Left forelimb (tissue), 1 donor: ENCODE measurements at regions not wholly inside any gene's neighbourhood (a gene's known extent, or its start where the extent isn't known, plus 50 kb on each side); places are given as distances from the start of the nearest gene placed in this dataset.

Experiments used
- DNase-seq: peaks from one replicate; pipeline ENCODE4 v3.0.0-alpha.2; 2018; ENCODE audit warnings: low spot score

- DNase-seq = no peak
Observed at GRCh38 chr5:125203912-125204311, 457.5 kb upstream of the ZNF608 start.

- no peak for DNase-seq
Observed at GRCh38 chr5:125205601-125206225, 459.3 kb upstream of the ZNF608 start.

- DNase-seq = no peak
Observed at GRCh38 chr5:125207856-125208255, 461.4 kb upstream of the ZNF608 start.

GRCh38 chr5:125209650-125210049, 463.2 kb upstream of the ZNF608 start:
- no peak for DNase-seq

GRCh38 chr5:125210242-125210947, 464.0 kb upstream of the ZNF608 start:
- DNase-seq = no peak

- DNase-seq = no peak
Observed at GRCh38 chr5:125214080-125214479, 467.6 kb upstream of the ZNF608 start.

- no peak for DNase-seq
Observed at GRCh38 chr5:125215593-125215992, 469.2 kb upstream of the ZNF608 start.

GRCh38 chr5:125219710-125220109, 473.3 kb upstream of the ZNF608 start:
- DNase-seq = no peak

GRCh38 chr5:125220284-125220683, 473.8 kb upstream of the ZNF608 start:
- DNase-seq = no peak

- no peak for DNase-seq
Observed at GRCh38 chr5:125222597-125223240, 476.3 kb upstream of the ZNF608 start.

- no peak for DNase-seq
Observed at GRCh38 chr5:125225424-125225823, 479.0 kb upstream of the ZNF608 start.

GRCh38 chr5:125226825-125227224, 480.4 kb upstream of the ZNF608 start:
- DNase-seq = no peak

- no peak for DNase-seq
Observed at GRCh38 chr5:125227333-125228095, 481.1 kb upstream of the ZNF608 start.

- no peak for DNase-seq
Observed at GRCh38 chr5:125228363-125229070, 482.1 kb upstream of the ZNF608 start.

- DNase-seq = no peak
Observed at GRCh38 chr5:125229556-125229955, 483.1 kb upstream of the ZNF608 start.

- no peak for DNase-seq
Observed at GRCh38 chr5:125232779-125233230, 486.4 kb upstream of the ZNF608 start.

GRCh38 chr5:125233944-125234343, 487.5 kb upstream of the ZNF608 start:
- no peak for DNase-seq

GRCh38 chr5:125236007-125236406, 489.6 kb upstream of the ZNF608 start:
- no peak for DNase-seq

GRCh38 chr5:125236981-125237380, 490.5 kb upstream of the ZNF608 start:
- DNase-seq = no peak

GRCh38 chr5:125244531-125244930, 498.1 kb upstream of the ZNF608 start:
- DNase-seq = no peak

GRCh38 chr5:125245216-125245615, 498.8 kb upstream of the ZNF608 start:
- no peak for DNase-seq

- no peak for DNase-seq
Observed at GRCh38 chr5:125249400-125249799, 503.0 kb upstream of the ZNF608 start.
